ENCODE measurements at regions not wholly inside any gene's neighbourhood (a gene's known extent, or its start where the extent isn't known, plus 50 kb on each side); places are given as distances from the start of the nearest gene placed in this dataset.
A peak's percentile ranks its signal among the peaks of the same experiment; 100 is the strongest.

DNA sequence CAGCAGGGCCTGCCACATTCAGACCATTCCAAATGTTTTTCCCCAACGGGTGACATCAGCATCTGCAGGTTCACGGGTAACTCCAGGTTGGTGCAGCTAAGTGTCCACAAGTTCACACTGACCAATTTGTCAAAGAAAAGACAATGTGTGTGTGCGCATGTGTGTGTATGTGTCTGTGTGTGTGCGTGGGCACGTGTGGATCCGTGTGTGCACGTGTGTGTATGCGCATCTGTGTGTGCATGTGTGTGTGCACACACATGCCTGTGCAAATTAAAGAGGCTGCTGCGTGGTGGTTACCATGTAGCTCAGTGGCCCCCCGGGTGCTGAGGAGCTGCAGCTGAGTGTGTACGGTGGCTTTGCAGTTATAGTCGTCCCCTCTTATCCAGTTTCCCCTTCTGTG lies 187.4 kb downstream of the TMEM18 start:
- 20 to 90% (median 81%) methylated on average over 2 to 9 of the region's 12 CpGs; no CpG with 5 or more reads in 6 of the 10 experiments for WGBS, 10 experiments
- ATAC-seq (replicated peaks in 6 of 8): no peak
- Histone ChIP-seq H3K27ac (no peak overlapping the region), H3K4me3 (no peak overlapping the region), H3K4me1 (replicated peaks in 1 of 2) (peaks cover 0 to 14% of the 10 kb centered on the region in 2 donors)
- in situ Hi-C loops (cut with MboI; ENCODE audit: low pct_unique_long_range_greater_than_20kb in 2 of 9, low sequenced_read_pairs in 9 of 9, unreplicated experiment in 9 of 9): no loop called here

DNA sequence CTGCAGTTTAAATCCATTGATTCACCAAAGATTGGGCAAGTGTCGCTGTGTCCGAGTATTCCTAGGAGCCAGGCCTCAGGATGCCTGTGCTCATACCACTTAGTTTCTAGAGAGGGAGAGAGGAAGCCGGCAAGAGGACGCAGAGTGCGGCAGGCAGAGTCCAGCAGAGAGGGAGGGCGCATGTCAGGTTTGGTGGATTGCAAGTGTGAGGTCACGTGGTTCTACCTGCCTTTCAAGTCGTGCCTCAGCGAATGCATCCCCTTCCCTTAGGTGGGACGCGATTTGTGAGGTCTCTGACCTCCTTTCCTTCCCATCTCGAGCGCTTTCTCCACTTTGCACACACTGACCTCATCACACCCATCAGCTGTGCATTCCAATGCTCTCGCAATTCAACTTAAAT lies 188.1 kb downstream of the TMEM18 start:
- Histone ChIP-seq H3K4me3 (no peak overlapping the region), H3K27ac (no peak overlapping the region), H3K4me1 (replicated peaks in 1 of 2) (peaks cover 0 to 14% of the 10 kb centered on the region in 2 donors)
- ATAC-seq (replicated peaks in 6 of 8): no peak
- in situ Hi-C loops (cut with MboI; ENCODE audit: low pct_unique_long_range_greater_than_20kb in 2 of 9, low sequenced_read_pairs in 9 of 9, unreplicated experiment in 9 of 9): no loop called here
- WGBS, 10 experiments: 40 to 100% (median 72%) methylated on average over 1 to 11 of the region's 14 CpGs; no CpG with 5 or more reads in 2 of the 10 experiments

DNA sequence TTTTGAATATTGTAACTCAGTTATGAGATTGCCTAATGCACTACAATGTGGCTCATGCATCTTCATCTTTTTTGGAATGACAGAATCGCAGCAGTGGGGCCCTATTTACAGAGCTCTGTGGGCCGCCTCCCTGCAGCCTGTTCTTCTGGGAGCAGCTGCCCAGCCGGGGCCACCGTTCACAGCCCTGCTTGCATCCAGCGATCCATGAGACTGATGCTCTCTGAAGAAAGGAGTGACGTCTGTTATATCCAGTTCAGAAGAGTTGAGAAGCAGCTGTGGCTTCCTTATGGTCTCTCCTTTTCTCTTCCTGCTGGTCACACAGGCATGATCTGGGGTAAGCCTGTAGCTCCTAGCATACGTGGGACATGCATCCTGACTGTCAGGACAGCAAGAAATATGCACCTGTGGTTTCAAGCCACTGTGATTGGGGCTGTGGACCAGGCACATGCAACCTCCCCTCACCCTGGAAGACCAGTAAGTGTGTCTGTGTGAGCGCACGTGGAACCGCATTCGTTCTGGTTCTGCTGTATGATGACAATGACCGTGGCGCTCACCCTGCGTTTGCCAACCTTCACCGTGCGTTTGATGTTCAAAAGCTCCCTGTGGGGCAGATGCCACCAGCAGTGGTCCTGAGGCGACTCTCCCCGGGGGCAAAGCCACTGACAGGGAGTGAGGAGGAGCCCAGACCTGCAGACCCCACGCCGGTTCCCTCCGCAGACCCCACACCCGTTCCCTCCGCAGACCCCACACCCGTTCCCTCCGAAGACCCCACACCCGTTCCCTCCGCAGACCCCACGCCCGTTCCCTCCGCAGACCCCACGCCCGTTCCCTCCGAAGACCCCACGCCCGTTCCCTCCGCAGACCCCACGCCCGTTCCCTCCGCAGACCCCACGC lies 189.8 kb downstream of the TMEM18 start:
- no peak overlapping the region for H3K4me3 ChIP-seq
- 10 to 97% (median 73%) methylated on average over 2 to 8 of the region's 40 CpGs; no CpG with 5 or more reads in 4 of the 10 experiments for WGBS, 10 experiments
- H3K4me1 ChIP-seq (replicated peaks in 1 of 2): peaks cover 0 to 14% of the 10 kb centered on the region in 2 donors
- ATAC-seq (replicated peaks in 6 of 8): peak in 5 of 8 experiments; percentile 58 to 84 (median 72)
- in situ Hi-C loops (cut with MboI; ENCODE audit: low pct_unique_long_range_greater_than_20kb in 2 of 9, low sequenced_read_pairs in 9 of 9, unreplicated experiment in 9 of 9): no loop called here
- no peak overlapping the region for H3K27ac ChIP-seq

DNA sequence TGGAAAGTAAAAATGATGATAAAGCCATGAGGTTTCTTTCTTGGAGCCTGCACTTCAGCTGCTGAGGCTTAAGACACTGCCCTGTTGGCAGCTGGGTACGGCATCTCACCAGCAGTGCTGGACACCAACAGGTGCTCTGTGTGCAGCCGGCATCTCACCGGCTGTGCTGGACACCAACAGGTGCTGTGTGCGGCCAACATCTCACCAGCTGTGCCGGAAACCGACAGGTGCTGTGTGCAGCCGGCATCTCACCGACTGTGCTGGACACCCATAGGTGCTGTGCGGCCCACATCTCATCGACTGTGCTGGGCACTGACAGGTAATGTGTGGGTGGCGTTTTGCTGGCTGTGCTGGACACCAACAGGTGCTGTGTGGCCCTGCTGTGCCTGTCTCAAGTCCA lies 190.8 kb downstream of the TMEM18 start:
- H3K4me3 ChIP-seq: no peak overlapping the region
- in situ Hi-C loops (cut with MboI; ENCODE audit: low pct_unique_long_range_greater_than_20kb in 2 of 9, low sequenced_read_pairs in 9 of 9, unreplicated experiment in 9 of 9): no loop called here
- WGBS, 10 experiments: 0 to 100% (median 100%) methylated on average over 1 to 2 of the region's 11 CpGs; no CpG with 5 or more reads in 7 of the 10 experiments
- no peak for ATAC-seq (replicated peaks in 6 of 8)
- peaks cover 0 to 11% of the 10 kb centered on the region in 2 donors for H3K4me1 ChIP-seq (replicated peaks in 1 of 2)
- no peak overlapping the region for H3K27ac ChIP-seq

DNA sequence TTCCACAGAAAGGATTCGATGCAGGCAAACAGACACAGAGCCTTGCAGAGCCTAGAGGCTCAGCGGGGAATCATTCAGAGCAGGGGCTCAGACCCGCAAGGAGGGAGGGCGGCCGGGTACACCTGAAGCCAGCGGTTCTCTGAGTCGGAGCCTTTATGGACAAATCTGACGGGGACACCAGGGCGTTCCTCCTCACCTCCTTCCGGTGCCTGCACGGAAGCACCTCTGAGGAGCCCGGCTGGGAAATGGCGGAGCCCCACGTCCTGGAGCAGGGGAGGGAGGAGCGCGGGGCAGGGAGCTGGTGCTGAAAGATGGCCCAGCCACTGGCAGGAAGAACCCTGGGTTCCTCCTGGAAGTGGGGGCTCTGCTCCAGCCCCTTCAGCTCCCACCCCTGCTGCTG lies 193.5 kb upstream of the ALKAL2 start:
- H3K4me1 ChIP-seq (replicated peaks in 1 of 2): no peaks in the 10 kb centered on the region
- in situ Hi-C loops (cut with MboI; ENCODE audit: low pct_unique_long_range_greater_than_20kb in 2 of 9, low sequenced_read_pairs in 9 of 9, unreplicated experiment in 9 of 9): no loop called here
- WGBS, 10 experiments: 0 to 100% (median 94%) methylated on average over 1 to 7 of the region's 16 CpGs; no CpG with 5 or more reads in 3 of the 10 experiments
- no peak overlapping the region for H3K4me3 ChIP-seq
- H3K27ac ChIP-seq: no peak overlapping the region
- no peak for ATAC-seq (replicated peaks in 6 of 8)

DNA sequence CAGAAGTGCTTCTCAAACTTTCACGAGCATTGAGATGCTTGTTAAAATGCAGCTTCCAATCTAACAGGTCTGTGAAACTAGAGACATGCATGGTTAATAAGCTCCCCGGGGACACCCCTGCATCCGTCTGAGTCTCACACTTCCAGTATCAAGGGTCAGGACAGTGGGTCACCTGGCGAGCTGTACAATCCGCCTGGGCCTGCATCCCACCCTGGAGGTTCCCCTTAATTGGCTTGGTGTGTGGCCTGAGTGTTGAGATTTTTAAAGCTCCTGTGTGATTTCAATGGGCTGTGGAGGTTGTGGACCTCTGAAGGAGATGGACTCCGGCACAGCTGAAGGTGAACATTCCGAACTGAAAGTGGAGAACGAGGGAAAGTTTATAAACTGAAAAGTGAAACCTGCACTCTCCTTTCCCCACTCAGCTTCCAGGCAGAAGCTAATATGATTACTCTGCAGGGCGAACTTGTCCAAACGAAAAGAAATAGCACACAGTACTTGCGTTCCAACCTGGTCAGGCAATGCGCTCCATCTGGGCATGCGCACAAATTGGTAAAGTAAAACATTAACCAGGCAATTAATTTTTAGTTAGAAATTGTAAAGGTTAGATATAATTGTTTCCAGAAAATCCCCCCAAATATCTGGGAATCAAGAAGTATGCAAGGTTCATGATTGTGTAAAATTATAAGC lies 191.7 kb upstream of the ALKAL2 start:
- no peak overlapping the region for H3K4me3 ChIP-seq
- H3K4me1 ChIP-seq (replicated peaks in 1 of 2): no peaks in the 10 kb centered on the region
- in situ Hi-C loops (cut with MboI; ENCODE audit: low pct_unique_long_range_greater_than_20kb in 2 of 9, low sequenced_read_pairs in 9 of 9, unreplicated experiment in 9 of 9): no loop called here
- no peak overlapping the region for H3K27ac ChIP-seq
- 37 to 94% (median 68%) methylated on average over 3 to 12 of the region's 13 CpGs; no CpG with 5 or more reads in 1 of the 10 experiments for WGBS, 10 experiments
- ATAC-seq (replicated peaks in 6 of 8): no peak

DNA sequence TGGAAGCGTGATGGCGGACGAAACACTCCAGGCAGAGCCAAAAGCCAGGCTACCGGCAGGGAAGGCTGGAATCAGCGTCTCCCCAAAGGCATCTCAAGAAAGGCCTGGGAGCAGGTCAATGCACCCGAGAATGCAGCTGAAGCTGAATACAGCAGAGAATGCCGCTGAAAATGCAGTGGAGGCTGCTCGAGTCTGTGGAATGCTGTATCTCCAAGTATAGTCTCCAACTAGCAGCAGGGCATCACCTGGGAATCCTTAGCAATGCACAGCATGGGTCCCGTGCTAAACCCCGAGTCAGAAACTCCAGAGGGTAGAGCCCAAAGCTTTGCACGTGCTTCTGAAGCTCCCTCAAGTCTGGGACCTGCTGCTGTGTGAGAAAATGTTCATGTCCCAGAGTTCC lies 191.1 kb upstream of the ALKAL2 start:
- no peak overlapping the region for H3K27ac ChIP-seq
- ATAC-seq (replicated peaks in 6 of 8): no peak
- no peaks in the 10 kb centered on the region for H3K4me1 ChIP-seq (replicated peaks in 1 of 2)
- WGBS, 10 experiments: 5 to 95% (median 66%) methylated on average over 1 to 10 of the region's 11 CpGs; no CpG with 5 or more reads in 1 of the 10 experiments
- in situ Hi-C loops (cut with MboI; ENCODE audit: low pct_unique_long_range_greater_than_20kb in 2 of 9, low sequenced_read_pairs in 9 of 9, unreplicated experiment in 9 of 9): no loop called here
- H3K4me3 ChIP-seq: no peak overlapping the region

DNA sequence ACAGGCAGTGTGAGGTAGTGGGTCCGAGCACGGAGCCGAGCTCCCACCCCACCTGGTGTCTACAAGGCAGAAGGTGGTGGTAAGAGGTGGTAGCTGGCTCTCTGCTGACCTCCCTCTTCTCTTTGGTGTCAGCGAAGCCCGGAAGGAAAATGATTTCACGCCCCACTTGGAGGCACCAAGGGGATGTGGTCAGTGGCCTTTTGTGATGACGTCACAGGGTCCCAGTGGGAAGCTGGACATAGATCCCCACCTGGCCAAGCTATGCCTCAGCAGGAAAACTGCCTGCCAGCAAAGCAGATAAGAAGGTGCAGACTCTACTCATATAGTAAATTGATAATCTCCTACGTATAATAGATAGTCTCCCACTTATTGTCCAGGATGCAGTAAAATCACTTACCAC lies 183.7 kb upstream of the ALKAL2 start:
- no peak overlapping the region for H3K27ac ChIP-seq
- H3K4me3 ChIP-seq: no peak overlapping the region
- 22 to 100% (median 43%) methylated on average over 1 to 3 of the region's 8 CpGs; no CpG with 5 or more reads in 3 of the 10 experiments for WGBS, 10 experiments
- no peak for ATAC-seq (replicated peaks in 6 of 8)
- in situ Hi-C loops (cut with MboI; ENCODE audit: low pct_unique_long_range_greater_than_20kb in 2 of 9, low sequenced_read_pairs in 9 of 9, unreplicated experiment in 9 of 9): no loop called here
- H3K4me1 ChIP-seq (replicated peaks in 1 of 2): peaks cover 0 to 4% of the 10 kb centered on the region in 2 donors

DNA sequence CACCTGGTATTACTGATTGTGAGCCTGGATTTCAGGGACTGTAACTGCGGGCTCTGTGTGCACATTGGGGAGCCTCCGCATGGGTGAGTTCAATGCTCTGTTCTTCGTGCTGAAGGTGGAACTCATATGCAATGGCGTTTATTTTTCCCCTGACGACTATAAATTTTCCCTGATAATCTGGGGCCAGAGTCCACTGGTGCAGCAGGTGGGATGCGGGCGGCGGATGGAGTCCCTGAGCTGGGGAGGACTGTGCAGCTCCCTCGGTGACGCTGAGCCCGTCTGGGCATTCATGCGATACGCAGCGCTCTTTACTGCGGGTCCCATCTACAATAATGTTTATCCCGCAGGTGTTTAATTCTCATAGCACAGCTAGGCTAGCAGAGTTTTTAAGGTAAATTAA lies 181.6 kb upstream of the ALKAL2 start:
- H3K4me1 ChIP-seq (replicated peaks in 1 of 2): peaks cover 0 to 4% of the 10 kb centered on the region in 2 donors
- no peak overlapping the region for H3K27ac ChIP-seq
- in situ Hi-C loops (cut with MboI; ENCODE audit: low pct_unique_long_range_greater_than_20kb in 2 of 9, low sequenced_read_pairs in 9 of 9, unreplicated experiment in 9 of 9): no loop called here
- peak in 3 of 8 experiments; percentile 48 to 70 (median 53) for ATAC-seq (replicated peaks in 6 of 8)
- H3K4me3 ChIP-seq: no peak overlapping the region
- WGBS, 10 experiments: 47 to 97% (median 81%) methylated on average over 3 to 13 of the region's 16 CpGs; no CpG with 5 or more reads in 3 of the 10 experiments

DNA sequence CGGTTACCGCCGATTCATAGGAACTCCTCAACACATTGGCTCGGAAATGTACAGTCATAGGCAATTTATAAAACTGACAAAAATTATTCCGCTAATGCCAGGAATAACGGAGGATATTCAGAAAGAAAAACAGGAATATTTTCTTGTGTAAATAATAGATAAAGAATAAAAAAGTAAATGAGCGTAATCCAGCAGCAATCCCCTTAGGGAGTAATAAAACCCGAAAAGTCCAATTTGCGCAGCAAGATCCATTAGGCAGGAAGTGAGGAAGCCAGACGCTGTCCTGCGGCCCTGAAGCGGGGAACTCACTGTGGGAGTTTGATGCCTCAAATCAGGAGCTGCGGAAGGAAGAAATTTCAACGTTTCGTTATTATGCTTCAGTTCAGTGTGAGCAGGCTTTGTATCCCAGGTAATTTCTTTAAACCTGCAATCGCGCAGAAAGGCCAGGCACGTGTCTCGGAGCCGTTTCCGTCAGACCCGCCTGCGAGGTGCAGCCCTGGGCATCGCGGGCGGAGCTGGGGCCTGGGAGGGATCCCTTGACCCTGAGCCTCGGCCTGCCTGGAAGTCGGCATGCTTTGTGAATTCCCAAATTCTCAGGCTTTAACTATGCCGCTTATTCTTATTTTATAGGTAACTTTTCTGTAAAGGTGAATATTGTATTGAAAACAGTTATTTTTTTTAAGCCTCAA lies 180.9 kb upstream of the ALKAL2 start:
- 15 to 89% (median 57%) methylated on average over 6 to 21 of the region's 29 CpGs; no CpG with 5 or more reads in 1 of the 10 experiments for WGBS, 10 experiments
- in situ Hi-C loops (cut with MboI; ENCODE audit: low pct_unique_long_range_greater_than_20kb in 2 of 9, low sequenced_read_pairs in 9 of 9, unreplicated experiment in 9 of 9): no loop called here

DNA sequence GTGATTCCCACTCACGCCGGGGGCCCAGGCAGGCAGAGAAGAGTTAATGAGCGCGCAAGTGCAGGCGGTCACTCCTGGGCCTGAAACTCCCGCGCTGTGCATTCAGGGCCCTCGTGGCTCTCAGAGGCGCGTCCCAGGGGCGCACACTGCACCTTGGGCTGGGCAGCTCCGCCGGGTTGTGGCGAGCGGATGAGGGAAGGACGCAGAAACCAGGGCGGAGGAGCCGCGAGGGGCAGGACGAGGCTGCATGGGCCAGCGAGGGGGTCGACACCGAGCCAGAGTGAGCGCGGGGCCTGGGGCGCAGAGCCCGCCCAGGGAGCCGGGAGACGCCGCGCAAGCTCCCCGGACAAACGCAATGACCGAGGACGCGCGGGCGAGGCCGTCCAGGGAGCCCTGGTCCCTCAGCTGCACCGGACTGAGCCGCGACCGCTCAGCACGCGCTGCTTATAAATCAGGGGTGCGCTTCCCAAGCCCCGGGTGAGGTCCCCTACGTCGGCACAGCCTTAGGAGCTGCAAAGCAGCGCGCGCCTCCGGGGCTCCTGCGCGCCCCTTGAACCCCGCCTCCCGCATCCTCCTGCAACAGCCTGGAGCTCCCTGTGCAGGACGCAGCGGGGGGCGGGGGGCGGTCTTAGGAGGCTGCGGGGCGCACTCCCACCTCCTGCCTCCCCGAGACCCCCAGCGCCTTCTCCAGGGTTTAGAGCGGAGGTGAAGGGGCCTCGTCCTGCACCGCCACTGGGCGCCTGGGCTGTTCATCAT lies 180.2 kb upstream of the ALKAL2 start:
- 0 to 100% (median 22%) methylated on average over 1 to 14 of the region's 69 CpGs; no CpG with 5 or more reads in 4 of the 10 experiments for WGBS, 10 experiments
- in situ Hi-C loops (cut with MboI; ENCODE audit: low pct_unique_long_range_greater_than_20kb in 2 of 9, low sequenced_read_pairs in 9 of 9, unreplicated experiment in 9 of 9): no loop called here
- ATAC-seq (replicated peaks in 6 of 8): peak in 5 of 8 experiments; percentile 17 to 81 (median 77)
- H3K4me1 ChIP-seq (replicated peaks in 1 of 2): peaks cover 0 to 4% of the 10 kb centered on the region in 2 donors
- H3K27ac ChIP-seq: no peak overlapping the region
- peak overlapping the region in 2 of 5 donors; percentile 18 to 30 for H3K4me3 ChIP-seq

More for the DNA sequence above, 180.9 kb upstream of the ALKAL2 start:
- Histone ChIP-seq H3K27ac (no peak overlapping the region), H3K4me1 (replicated peaks in 1 of 2) (peaks cover 0 to 4% of the 10 kb centered on the region in 2 donors), H3K4me3 (peak overlapping the region in 2 of 5 donors; percentile 18 to 30)
- ATAC-seq (replicated peaks in 6 of 8): peak in 2 of 8 experiments; percentile 6 to 18

DNA sequence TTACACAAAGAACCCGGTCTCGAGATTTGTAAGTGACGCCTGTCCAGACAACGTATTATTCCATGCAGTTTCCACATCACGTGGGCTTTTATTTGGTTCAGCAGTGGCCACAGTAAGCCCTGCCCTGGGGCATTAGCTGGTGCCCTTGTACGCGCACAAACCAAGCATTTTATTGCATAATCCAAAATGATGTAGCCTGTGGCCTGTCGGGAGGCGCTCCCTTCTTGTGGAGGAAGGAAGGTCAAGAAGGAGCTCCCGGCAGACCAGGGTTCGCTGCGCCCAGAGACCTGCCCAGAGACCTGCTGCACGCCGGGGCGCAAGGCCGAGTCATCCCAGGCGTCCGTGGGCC lies 179.6 kb upstream of the ALKAL2 start:
- WGBS, 10 experiments: 51 to 100% (median 87%) methylated on average over 1 to 13 of the region's 18 CpGs; no CpG with 5 or more reads in 3 of the 10 experiments
- Histone ChIP-seq H3K4me3 (peak overlapping the region in 1 of 5 donors; percentile 30), H3K27ac (no peak overlapping the region), H3K4me1 (replicated peaks in 1 of 2) (peaks cover 0 to 4% of the 10 kb centered on the region in 2 donors)
- in situ Hi-C loops (cut with MboI; ENCODE audit: low pct_unique_long_range_greater_than_20kb in 2 of 9, low sequenced_read_pairs in 9 of 9, unreplicated experiment in 9 of 9): no loop called here
- no peak for ATAC-seq (replicated peaks in 6 of 8)
